HAP-1 (cell line): ENCODE measurements at regions not wholly inside any gene's neighbourhood (a gene's known extent, or its start where the extent isn't known, plus 50 kb on each side); places are given as distances from the start of the nearest gene placed in this dataset.
"Not testable (repeated sequence)": the region's sequence is repeated elsewhere in the genome, so short reads cannot be mapped to it uniquely, and the experiment has no call there.

Source experiments
- DNase-seq, 2 experiments: peaks; one replicate each; pipeline ENCODE4 v3.0.0-alpha.2; 2016 to 2020; ENCODE audit warnings: low spot score in 2 of 2
- H3K27me3 ChIP-seq: fragments of 250-450 bp; sonication (Bioruptor Pico); 2 replicates; pipeline ENCODE4 v1.5.1; 2020; ENCODE audit warnings: low read depth, mild to moderate bottlenecking, moderate library complexity
- H3K36me3 ChIP-seq: fragments of 250-450 bp; sonication (Bioruptor Pico); replicated peaks from 2 replicates; pipeline ENCODE4 v1.5.1; 2020; ENCODE audit warnings: mild to moderate bottlenecking
- H3K4me1 ChIP-seq: fragments of 250-450 bp; sonication (Bioruptor Pico); 2 replicates; pipeline ENCODE4 v1.5.1; 2020; ENCODE audit warnings: mild to moderate bottlenecking
- H3K4me3 ChIP-seq: fragments of 250-450 bp; sonication (Bioruptor Pico); 2 replicates; pipeline ENCODE4 v1.5.1; 2020; ENCODE audit warnings: mild to moderate bottlenecking, moderate library complexity
- H3K9me3 ChIP-seq: fragments of 250-450 bp; sonication (Bioruptor Pico); 2 replicates; pipeline ENCODE4 v1.5.1; 2020; ENCODE audit warnings: mild to moderate bottlenecking, moderate library complexity
- in situ Hi-C: fragments of 300-500 bp; cut with MboI; formaldehyde crosslinking; loops from 3 replicates; pipeline ENCODE4 v1.14.3; 2020; ENCODE audit warnings: low sequenced_read_pairs, inconsistent platforms, mixed read lengths

- Histone ChIP-seq H3K4me3 (no peak overlapping the region), H3K27me3 (no peaks in the 10 kb centered on the region; the same call in 1 of the 2 replicates), H3K4me1 (no peaks in the 10 kb centered on the region), H3K36me3 (no peaks in the 10 kb centered on the region), H3K9me3 (no peaks in the 10 kb centered on the region; the same call in 1 of the 2 replicates)
- DNase-seq: no peak
- in situ Hi-C loops: no loop called here
Measured at GRCh38 chr1:101389547-101389929, 152.7 kb downstream of the S1PR1 start.

- Histone ChIP-seq H3K27me3 (no peaks in the 10 kb centered on the region; the same call in 1 of the 2 replicates), H3K4me3 (no peak overlapping the region), H3K36me3 (no peaks in the 10 kb centered on the region), H3K4me1 (no peaks in the 10 kb centered on the region), H3K9me3 (no peaks in the 10 kb centered on the region)
- in situ Hi-C loops: no loop called here
- DNase-seq: no peak
Measured at GRCh38 chr1:101392552-101392951, 155.7 kb downstream of the S1PR1 start.

GRCh38 chr1:101394041-101394440, 157.2 kb downstream of the S1PR1 start:
- Histone ChIP-seq H3K27me3 (peaks cover 2% of the 10 kb centered on the region), H3K4me1 (no peaks in the 10 kb centered on the region), H3K9me3 (no peaks in the 10 kb centered on the region), H3K36me3 (no peaks in the 10 kb centered on the region), H3K4me3 (no peak overlapping the region)
- no peak for DNase-seq
- in situ Hi-C loops: no loop called here

GRCh38 chr1:101399222-101399621, 162.4 kb downstream of the S1PR1 start:
- H3K4me3 ChIP-seq: no peak overlapping the region
- no peaks in the 10 kb centered on the region for H3K9me3 ChIP-seq
- H3K36me3 ChIP-seq: no peaks in the 10 kb centered on the region
- DNase-seq: peak in 1 of 2 experiments; percentile 3
- H3K4me1 ChIP-seq: no peaks in the 10 kb centered on the region
- in situ Hi-C loops: no loop called here
- H3K27me3 ChIP-seq: peaks cover 4% of the 10 kb centered on the region

GRCh38 chr1:101406271-101406670, 169.5 kb downstream of the S1PR1 start:
- H3K9me3 ChIP-seq: no peaks in the 10 kb centered on the region
- H3K4me3 ChIP-seq: no peak overlapping the region
- H3K27me3 ChIP-seq: 0 out of 2 replicates have a peak, but pooled peaks cover 2% of the 10 kb centered on the region
- in situ Hi-C loops: no loop called here
- no peaks in the 10 kb centered on the region for H3K4me1 ChIP-seq
- DNase-seq: no peak
- no peaks in the 10 kb centered on the region for H3K36me3 ChIP-seq

GRCh38 chr1:101406681-101407080, 169.9 kb downstream of the S1PR1 start:
- in situ Hi-C loops: no loop called here
- DNase-seq: no peak
- no peaks in the 10 kb centered on the region for H3K36me3 ChIP-seq
- H3K4me3 ChIP-seq: no peak overlapping the region
- H3K9me3 ChIP-seq: no peaks in the 10 kb centered on the region
- H3K27me3 ChIP-seq: 0 out of 2 replicates have a peak, but pooled peaks cover 2% of the 10 kb centered on the region
- no peaks in the 10 kb centered on the region for H3K4me1 ChIP-seq

- no peaks in the 10 kb centered on the region for H3K4me1 ChIP-seq
- no peaks in the 10 kb centered on the region for H3K27me3 ChIP-seq
- no peak for DNase-seq
- H3K9me3 ChIP-seq: no peaks in the 10 kb centered on the region
- no peaks in the 10 kb centered on the region for H3K36me3 ChIP-seq
- H3K4me3 ChIP-seq: no peak overlapping the region
- in situ Hi-C loops: no loop called here
Measured at GRCh38 chr1:101407505-101408211, 170.8 kb downstream of the S1PR1 start.

GRCh38 chr1:101408212-101409042, 171.6 kb downstream of the S1PR1 start:
- H3K4me3 ChIP-seq: no peak overlapping the region
- DNase-seq: no peak
- H3K27me3 ChIP-seq: no peaks in the 10 kb centered on the region
- in situ Hi-C loops: no loop called here
- no peaks in the 10 kb centered on the region for H3K36me3 ChIP-seq
- no peaks in the 10 kb centered on the region for H3K4me1 ChIP-seq
- H3K9me3 ChIP-seq: no peaks in the 10 kb centered on the region

GRCh38 chr1:101409102-101409501, 172.3 kb downstream of the S1PR1 start:
- no peaks in the 10 kb centered on the region for H3K9me3 ChIP-seq
- DNase-seq: no peak
- H3K4me3 ChIP-seq: no peak overlapping the region
- in situ Hi-C loops: no loop called here
- no peaks in the 10 kb centered on the region for H3K27me3 ChIP-seq
- H3K36me3 ChIP-seq: no peaks in the 10 kb centered on the region
- no peaks in the 10 kb centered on the region for H3K4me1 ChIP-seq

- no peaks in the 10 kb centered on the region for H3K36me3 ChIP-seq
- no peaks in the 10 kb centered on the region for H3K4me1 ChIP-seq
- H3K9me3 ChIP-seq: no peaks in the 10 kb centered on the region
- no peak for DNase-seq
- no peak overlapping the region for H3K4me3 ChIP-seq
- no peaks in the 10 kb centered on the region for H3K27me3 ChIP-seq
- in situ Hi-C loops: no loop called here
Measured at GRCh38 chr1:101410048-101410878, 173.4 kb downstream of the S1PR1 start.

GRCh38 chr1:101420406-101420805, 183.6 kb downstream of the S1PR1 start:
- Histone ChIP-seq H3K4me3 (no peak overlapping the region), H3K27me3 (no peaks in the 10 kb centered on the region), H3K9me3 (no peaks in the 10 kb centered on the region), H3K36me3 (no peaks in the 10 kb centered on the region), H3K4me1 (no peaks in the 10 kb centered on the region)
- in situ Hi-C loops: no loop called here
- no peak for DNase-seq

- H3K4me3 ChIP-seq, H3K27me3 ChIP-seq, H3K4me1 ChIP-seq, H3K9me3 ChIP-seq, in situ Hi-C loops, DNase-seq, H3K36me3 ChIP-seq: not testable (repeated sequence)
Measured at GRCh38 chr1:101428083-101428482, 191.3 kb downstream of the S1PR1 start.

- no peak for DNase-seq
- in situ Hi-C loops: no loop called here
- no peaks in the 10 kb centered on the region; the same call in 1 of the 2 replicates for H3K27me3 ChIP-seq
- no peak overlapping the region for H3K4me3 ChIP-seq
- H3K9me3 ChIP-seq: no peaks in the 10 kb centered on the region
- H3K36me3 ChIP-seq: no peaks in the 10 kb centered on the region
- no peaks in the 10 kb centered on the region for H3K4me1 ChIP-seq
Measured at GRCh38 chr1:101428562-101428961, 191.7 kb downstream of the S1PR1 start.
